ENCODE measurements at regions not wholly inside any gene's neighbourhood (a gene's known extent, or its start where the extent isn't known, plus 50 kb on each side); places are given as distances from the start of the nearest gene placed in this dataset.
A peak's percentile ranks its signal among the peaks of the same experiment; 100 is the strongest.

- no peak for DNase-seq (ENCODE audit: low read depth)
Measured at GRCh38 chr9:81390792-81391456, 298.4 kb downstream of the TLE1 start.

DNA sequence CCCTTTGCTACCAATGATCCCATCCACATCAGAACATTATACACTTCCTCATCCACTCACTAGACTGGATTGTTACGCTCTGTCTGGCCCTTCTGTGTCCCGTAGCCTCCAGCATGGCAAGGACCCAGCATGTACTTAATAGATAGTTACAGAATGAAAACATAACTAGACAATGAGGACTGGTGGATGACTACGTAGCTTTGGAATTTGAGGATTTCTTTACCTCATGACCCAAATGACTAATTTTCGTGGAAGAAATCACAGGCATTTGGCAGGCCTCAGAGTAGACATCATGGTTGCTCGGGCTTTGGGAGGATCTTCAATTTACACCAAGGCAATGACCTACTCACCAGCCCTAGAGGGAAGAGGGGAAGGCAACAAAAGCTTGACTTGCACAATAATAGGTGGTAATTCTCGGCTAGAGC is 299.8 kb downstream of the TLE1 start:
- DNase-seq (ENCODE audit: low read depth) = peak; percentile 100

DNA sequence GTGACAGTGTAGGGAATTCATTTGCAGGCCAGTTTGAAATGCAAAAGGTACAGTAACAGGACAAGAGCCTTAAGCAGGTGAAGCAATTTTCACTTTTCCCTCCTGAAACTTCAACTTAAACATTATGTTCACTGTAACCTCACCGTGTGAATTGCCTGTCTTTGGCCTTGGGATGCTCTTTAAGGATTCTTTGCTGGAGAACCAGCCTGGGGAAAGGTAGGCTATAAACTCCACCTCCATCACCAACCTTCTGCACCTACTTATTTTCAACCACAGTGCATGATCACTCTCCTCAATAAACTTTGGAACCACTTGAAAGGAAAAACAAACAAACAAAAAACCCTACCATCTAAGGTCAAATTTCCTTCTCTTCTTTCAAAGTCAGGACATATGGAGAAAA is 300.5 kb downstream of the TLE1 start:
- DNase-seq (ENCODE audit: low read depth) = no peak

DNA sequence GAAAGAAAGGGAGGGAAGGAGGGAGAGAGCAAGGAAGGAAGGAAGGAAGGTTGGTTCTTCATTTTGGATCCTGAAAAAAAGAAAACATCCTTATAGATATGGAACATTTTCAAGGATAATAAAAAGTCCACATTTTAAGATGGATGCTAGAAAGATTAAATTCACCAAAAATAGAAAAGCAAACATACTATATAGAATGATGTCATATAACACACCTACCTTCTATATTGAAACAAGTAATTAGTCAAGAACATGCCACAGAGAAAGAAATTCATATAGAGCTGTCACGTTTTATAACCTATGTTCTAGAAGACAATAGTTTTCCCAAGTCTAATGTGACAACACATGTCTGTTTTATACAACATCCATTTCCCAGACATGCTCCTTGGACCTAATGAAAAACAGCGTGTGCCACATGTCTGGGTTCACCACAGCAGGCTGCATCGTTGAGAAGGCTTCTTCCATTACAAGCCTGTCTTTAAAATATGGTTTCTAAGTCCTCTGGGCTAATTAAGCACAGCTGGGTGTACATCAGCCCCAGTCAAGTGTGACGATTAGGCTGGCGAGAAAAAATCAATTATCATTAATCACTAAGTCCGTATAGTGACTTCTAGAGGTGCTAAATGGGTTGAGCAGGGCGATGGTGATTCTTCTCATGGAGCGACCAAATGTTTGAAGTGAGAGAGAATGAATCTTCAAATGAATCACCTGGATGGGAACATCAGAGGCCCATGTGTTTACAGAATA is 301.8 kb downstream of the TLE1 start:
- DNase-seq (ENCODE audit: low read depth) = no peak

DNA sequence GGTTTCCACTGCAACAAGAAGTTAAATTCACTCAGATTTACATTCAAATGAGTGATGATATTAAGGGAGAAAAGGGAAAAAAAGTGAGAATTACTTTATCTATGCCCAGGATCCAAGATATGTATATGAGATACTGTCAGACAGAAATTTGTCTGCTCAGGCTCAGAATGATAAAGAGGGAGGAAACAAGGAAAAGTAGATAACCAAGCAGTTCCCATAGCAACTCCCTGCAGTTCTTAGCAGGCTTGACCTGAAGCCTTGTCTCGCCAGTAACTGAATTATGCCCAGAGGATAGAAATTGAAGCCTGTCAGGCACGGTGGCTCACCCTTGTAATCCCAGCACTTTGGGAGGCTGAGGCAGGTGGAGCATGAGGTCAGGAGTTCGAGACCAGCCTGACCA is 304.4 kb downstream of the TLE1 start:
- DNase-seq (ENCODE audit: low read depth) = no peak

DNA sequence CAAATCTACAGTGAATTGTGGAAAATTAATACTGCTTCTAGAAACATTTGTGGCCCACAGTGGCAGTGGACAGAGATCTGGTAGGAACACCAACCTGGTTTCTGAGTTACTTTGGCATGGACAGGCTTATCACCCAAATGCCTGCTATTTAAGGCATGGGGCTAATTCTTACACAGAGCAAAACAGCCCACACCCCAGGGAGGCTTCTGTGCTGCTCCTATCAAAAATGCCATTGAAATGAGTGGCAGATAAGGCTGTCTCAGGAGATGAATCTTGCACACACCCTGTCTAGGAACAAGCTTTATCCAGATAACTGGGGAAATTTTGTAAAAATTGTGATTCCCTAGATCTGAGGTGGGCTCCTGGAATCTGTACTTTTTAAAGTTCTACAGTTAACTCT is 307.1 kb downstream of the TLE1 start:
- DNase-seq (ENCODE audit: low read depth) = no peak

- DNase-seq (ENCODE audit: low read depth) = no peak
Measured at GRCh38 chr9:81381694-81382093, 307.7 kb downstream of the TLE1 start.

DNA sequence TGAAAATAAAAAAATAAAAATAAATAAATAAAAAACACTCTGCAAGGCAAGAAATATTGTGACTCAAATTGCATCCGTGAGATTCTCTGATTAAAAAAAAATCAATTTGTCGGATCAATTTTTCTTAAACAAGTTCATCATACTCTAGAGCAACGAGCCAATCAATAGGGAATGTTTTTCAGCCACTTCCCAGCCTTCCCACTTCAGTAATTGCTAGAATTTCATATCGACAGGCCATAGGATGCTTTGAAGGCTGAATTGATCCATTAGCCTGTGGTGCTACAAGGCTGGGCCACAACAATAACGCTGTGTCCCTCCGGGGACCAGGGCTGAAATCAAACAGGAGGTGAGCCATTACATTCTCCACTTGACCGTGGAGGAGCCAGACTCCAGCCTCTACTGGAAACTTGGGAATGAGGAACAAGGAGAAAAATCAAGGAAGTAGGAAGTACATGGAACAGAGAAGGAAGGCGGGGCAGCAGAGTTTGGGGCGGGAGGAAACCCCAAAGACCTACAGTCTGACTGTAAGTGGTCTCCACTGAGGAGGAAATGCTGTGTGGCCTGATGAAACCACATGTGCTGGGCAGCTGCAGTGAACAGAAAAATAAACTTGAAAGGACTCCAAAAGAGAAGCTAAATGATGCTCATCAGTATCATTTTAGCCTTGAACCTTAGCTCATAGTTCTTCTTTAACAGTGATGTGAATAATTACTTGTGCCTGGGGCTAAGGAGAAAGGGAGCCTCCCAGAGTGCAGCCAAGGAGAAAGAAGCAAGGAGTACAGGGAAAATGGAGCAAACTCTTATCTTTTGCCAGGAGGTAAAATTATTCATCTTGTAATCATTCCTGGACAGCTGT is 308.6 kb downstream of the TLE1 start:
- DNase-seq (ENCODE audit: low read depth) = peak; percentile 16

GRCh38 chr9:81379655-81380054 is 309.7 kb downstream of the TLE1 start:
- DNase-seq (ENCODE audit: low read depth) = no peak

DNA sequence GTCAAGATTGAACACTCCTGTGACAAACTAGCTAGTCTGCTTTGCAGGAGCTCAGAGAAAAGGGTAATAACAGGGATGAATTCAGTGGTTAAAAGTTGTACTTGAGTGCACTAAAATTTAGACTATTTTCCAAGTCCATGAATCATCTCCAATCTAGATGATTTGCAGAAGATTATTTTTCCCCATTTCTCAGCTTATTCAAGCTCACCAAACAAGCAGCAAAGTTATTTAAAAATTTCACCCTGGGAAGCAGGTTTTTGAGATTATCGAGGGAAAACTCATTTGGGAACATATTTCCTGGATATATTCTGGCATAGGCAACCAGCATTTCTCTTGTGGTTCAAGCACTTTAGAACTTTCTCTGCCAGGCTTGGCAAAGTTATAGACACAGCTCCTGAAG is 311.4 kb downstream of the TLE1 start:
- DNase-seq (ENCODE audit: low read depth) = no peak

DNA sequence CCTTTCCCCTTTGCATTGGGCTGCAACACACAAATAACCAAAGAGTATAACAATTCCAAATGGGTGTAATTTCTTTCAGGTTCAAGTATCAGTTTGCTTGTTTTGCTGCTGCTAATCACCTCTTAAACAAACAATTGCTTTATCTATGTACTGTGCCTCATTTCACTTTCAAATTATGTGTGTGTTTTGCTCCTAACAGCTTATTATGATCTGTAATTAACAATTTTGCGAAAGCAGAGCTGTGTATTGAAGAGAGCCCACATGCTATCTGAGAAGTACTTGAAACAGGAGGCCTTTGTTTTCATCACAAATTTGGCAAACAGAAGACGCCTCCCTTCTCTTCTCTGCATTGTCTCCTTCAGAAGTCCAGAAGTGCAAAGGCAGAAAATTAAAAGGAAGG is 312.0 kb downstream of the TLE1 start:
- DNase-seq (ENCODE audit: low read depth) = no peak

GRCh38 chr9:81375187-81376100 is 313.9 kb downstream of the TLE1 start:
- DNase-seq (ENCODE audit: low read depth) = no peak

- DNase-seq (ENCODE audit: low read depth) = peak; percentile 33
Measured at GRCh38 chr9:81374459-81375186, 314.7 kb downstream of the TLE1 start.

GRCh38 chr9:81373294-81373693 is 316.1 kb downstream of the TLE1 start:
- DNase-seq (ENCODE audit: low read depth) = no peak

GRCh38 chr9:81372628-81373191 is 316.6 kb downstream of the TLE1 start:
- no peak for DNase-seq (ENCODE audit: low read depth)

- peak; percentile 44 for DNase-seq (ENCODE audit: low read depth)
Measured at GRCh38 chr9:81371824-81372223, 317.5 kb downstream of the TLE1 start.

GRCh38 chr9:81370650-81371049 is 318.7 kb downstream of the TLE1 start:
- no peak for DNase-seq (ENCODE audit: low read depth)

GRCh38 chr9:81370096-81370495 is 319.3 kb downstream of the TLE1 start:
- no peak for DNase-seq (ENCODE audit: low read depth)

GRCh38 chr9:81369121-81369520 is 320.2 kb downstream of the TLE1 start:
- DNase-seq (ENCODE audit: low read depth) = no peak

DNA sequence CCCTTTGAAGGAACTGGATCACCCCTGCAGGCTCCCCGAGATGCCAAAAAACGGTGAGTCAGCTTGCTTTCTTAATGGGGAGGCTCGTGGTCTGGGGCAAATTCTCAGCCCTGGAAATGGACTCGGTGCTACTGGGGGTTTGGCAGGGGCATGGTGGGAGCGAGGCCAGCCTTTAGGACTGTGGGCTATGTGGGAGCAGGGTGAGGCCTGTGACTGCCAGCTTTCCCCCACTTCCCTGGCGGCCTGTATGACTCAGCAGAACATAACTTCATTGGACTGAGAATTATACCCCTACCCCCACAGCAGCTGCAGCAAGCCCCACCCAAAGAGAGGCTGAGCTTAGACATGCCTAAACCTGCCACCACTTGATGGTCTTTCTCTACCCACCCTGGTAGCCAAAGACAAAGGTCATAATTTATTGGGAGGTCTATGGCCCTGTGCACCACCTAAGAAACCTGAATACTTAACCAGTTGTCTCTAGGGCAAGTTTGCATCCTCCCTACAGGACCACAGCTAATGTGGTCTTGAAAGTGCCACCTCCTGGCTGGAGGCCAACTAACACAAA is 325.3 kb downstream of the TLE1 start:
- no peak for DNase-seq (ENCODE audit: low read depth)

Data from renal cortical epithelial cell (primary cell).